ENCODE measurements at regions not wholly inside any gene's neighbourhood (a gene's known extent, or its start where the extent isn't known, plus 50 kb on each side); places are given as distances from the start of the nearest gene placed in this dataset.

DNA sequence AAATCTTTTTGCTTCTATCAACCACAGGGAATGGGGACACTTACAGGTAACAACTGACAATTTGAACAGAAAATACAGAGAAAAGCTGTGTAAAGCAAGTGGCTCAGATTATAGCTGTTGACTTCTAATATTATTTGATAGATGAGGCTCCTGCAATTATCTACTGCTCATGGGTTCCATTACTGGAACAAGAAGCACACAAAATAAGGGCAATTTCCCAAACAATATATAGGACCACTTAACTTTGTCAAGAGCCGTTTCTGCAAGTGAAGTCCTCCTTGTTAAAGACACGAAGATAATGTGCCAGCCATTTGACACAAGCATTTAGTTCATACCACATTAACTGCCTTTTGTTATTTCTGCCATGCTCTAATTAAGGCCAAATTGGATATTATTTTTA is 315.5 kb upstream of the ARID1B start:
- no peak overlapping the region for H3K4me2 ChIP-seq (ENCODE audit: low read length)
- H2AFZ ChIP-seq (ENCODE audit: low read depth, low read length) = no peak overlapping the region
- H3K27me3 ChIP-seq (ENCODE audit: low read depth, low read length) = 0 out of 2 replicates have a peak, but pooled peaks cover 12% of the 10 kb centered on the region
- H3K4me3 ChIP-seq (ENCODE audit: low read length) = no peak overlapping the region
- H3K9me3 ChIP-seq (ENCODE audit: insufficient read depth, low read length) = no peaks in the 10 kb centered on the region
- no peaks in the 10 kb centered on the region for H3K79me2 ChIP-seq (ENCODE audit: low read length)
- no peaks in the 10 kb centered on the region for H3K4me1 ChIP-seq (ENCODE audit: low read length)
- H3K9ac ChIP-seq (ENCODE audit: low read length) = no peak overlapping the region
- TF ChIP-seq, protein P1, sequence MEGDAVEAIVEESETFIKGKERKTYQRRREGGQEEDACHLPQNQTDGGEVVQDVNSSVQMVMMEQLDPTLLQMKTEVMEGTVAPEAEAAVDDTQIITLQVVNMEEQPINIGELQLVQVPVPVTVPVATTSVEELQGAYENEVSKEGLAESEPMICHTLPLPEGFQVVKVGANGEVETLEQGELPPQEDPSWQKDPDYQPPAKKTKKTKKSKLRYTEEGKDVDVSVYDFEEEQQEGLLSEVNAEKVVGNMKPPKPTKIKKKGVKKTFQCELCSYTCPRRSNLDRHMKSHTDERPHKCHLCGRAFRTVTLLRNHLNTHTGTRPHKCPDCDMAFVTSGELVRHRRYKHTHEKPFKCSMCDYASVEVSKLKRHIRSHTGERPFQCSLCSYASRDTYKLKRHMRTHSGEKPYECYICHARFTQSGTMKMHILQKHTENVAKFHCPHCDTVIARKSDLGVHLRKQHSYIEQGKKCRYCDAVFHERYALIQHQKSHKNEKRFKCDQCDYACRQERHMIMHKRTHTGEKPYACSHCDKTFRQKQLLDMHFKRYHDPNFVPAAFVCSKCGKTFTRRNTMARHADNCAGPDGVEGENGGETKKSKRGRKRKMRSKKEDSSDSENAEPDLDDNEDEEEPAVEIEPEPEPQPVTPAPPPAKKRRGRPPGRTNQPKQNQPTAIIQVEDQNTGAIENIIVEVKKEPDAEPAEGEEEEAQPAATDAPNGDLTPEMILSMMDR (IDR thresholded peaks at IDR 0.05; ENCODE audit: low read depth, low read length) = no peak
- TF ChIP-seq EZH2phosphoT487 (IDR thresholded peaks at IDR 0.05; ENCODE audit: low read depth) = no peak
- H4K20me1 ChIP-seq (ENCODE audit: insufficient read depth, low read length) = no peaks in the 10 kb centered on the region
- H3K36me3 ChIP-seq (replicated peaks; ENCODE audit: low read depth, low read length) = no peaks in the 10 kb centered on the region
- no peak overlapping the region for H3K27ac ChIP-seq (ENCODE audit: low read length)

DNA sequence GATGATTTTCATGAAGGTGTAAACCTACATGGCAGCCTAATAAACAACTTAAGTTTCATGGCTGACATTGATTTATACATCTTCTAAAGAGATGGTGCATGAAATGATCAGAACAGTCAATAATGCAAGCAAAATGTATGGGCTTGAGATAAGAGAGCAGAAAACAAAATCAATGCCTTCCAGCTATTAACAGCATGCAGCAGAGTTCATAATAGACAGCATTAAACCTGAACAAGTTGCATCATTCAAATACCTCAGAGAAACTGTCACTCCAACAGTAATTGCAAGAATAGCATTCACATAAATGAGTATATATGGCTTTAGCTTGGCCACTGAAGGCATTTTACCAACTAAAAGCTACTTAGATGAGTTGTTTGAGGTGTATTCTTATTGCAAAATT is 319.6 kb upstream of the ARID1B start:
- no peaks in the 10 kb centered on the region for H3K4me1 ChIP-seq (ENCODE audit: low read length)
- H3K36me3 ChIP-seq (replicated peaks; ENCODE audit: low read depth, low read length) = no peaks in the 10 kb centered on the region
- TF ChIP-seq, protein P1 (IDR thresholded peaks at IDR 0.05; ENCODE audit: low read depth, low read length) = no peak
- TF ChIP-seq EZH2phosphoT487 (IDR thresholded peaks at IDR 0.05; ENCODE audit: low read depth) = no peak
- H3K27ac ChIP-seq (ENCODE audit: low read length) = no peak overlapping the region
- no peaks in the 10 kb centered on the region for H3K79me2 ChIP-seq (ENCODE audit: low read length)
- no peaks in the 10 kb centered on the region for H3K9me3 ChIP-seq (ENCODE audit: insufficient read depth, low read length)
- H3K27me3 ChIP-seq (ENCODE audit: low read depth, low read length) = 0 out of 2 replicates have a peak, but pooled peaks cover 7% of the 10 kb centered on the region
- H4K20me1 ChIP-seq (ENCODE audit: insufficient read depth, low read length) = no peaks in the 10 kb centered on the region
- H3K9ac ChIP-seq (ENCODE audit: low read length) = no peak overlapping the region
- no peak overlapping the region for H2AFZ ChIP-seq (ENCODE audit: low read depth, low read length)
- H3K4me2 ChIP-seq (ENCODE audit: low read length) = no peak overlapping the region
- H3K4me3 ChIP-seq (ENCODE audit: low read length) = no peak overlapping the region

DNA sequence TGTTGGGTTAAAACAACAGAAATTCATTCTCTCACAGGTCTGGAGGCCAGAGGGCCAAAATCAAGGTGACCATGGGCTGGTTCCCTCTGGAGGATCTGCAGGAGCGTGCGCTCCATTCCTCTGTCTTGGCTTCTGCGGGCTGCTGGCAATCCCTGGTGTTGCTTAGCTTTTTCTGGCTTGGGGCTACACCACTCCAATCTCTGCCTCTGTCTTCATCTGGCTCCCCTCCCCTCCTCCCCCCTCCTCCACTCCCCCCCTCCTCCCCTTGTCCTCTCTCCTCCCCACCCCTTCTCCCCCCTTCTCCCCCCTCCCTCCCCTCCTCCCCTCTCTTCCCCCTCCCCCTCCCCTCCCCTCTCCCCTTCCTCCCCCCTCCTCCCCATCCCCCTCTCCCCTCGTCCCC is 321.3 kb upstream of the ARID1B start:
- H3K4me1 ChIP-seq (ENCODE audit: low read length) = no peaks in the 10 kb centered on the region
- no peak overlapping the region for H2AFZ ChIP-seq (ENCODE audit: low read depth, low read length)
- H3K9me3 ChIP-seq (ENCODE audit: insufficient read depth, low read length) = no peaks in the 10 kb centered on the region
- H3K36me3 ChIP-seq (replicated peaks; ENCODE audit: low read depth, low read length) = no peaks in the 10 kb centered on the region
- H3K27me3 ChIP-seq (ENCODE audit: low read depth, low read length) = no peaks in the 10 kb centered on the region
- no peak overlapping the region for H3K4me2 ChIP-seq (ENCODE audit: low read length)
- H3K79me2 ChIP-seq (ENCODE audit: low read length) = no peaks in the 10 kb centered on the region
- TF ChIP-seq, protein P1 (IDR thresholded peaks at IDR 0.05; ENCODE audit: low read depth, low read length) = no peak
- TF ChIP-seq EZH2phosphoT487 (IDR thresholded peaks at IDR 0.05; ENCODE audit: low read depth) = no peak
- no peak overlapping the region for H3K4me3 ChIP-seq (ENCODE audit: low read length)
- H3K9ac ChIP-seq (ENCODE audit: low read length) = no peak overlapping the region
- no peaks in the 10 kb centered on the region for H4K20me1 ChIP-seq (ENCODE audit: insufficient read depth, low read length)
- H3K27ac ChIP-seq (ENCODE audit: low read length) = no peak overlapping the region

DNA sequence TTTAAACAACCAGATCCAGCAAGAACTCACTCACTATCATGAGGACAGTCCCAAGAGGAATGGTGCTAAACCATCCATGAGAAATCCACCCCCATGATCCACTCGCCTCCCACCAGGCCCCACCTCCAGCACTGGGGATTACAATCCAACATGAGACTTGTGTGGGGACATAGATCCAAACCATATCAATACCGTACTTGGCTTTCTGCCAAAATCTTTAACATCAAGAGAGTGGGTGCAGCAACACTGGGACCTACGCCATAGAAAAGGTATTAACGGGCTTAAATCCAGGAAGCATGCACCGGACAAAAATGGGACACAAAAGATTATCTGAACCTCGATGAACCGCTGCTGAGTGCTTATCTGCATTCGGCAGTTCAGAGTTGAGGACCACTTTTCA is 322.3 kb upstream of the ARID1B start:
- Histone ChIP-seq H3K36me3 (replicated peaks; ENCODE audit: low read depth, low read length) (no peaks in the 10 kb centered on the region), H3K4me1 (ENCODE audit: low read length) (no peaks in the 10 kb centered on the region)
- no peak for TF ChIP-seq EZH2phosphoT487 (IDR thresholded peaks at IDR 0.05; ENCODE audit: low read depth)
- TF ChIP-seq, protein P1 (IDR thresholded peaks at IDR 0.05; ENCODE audit: low read depth, low read length) = no peak

More for the DNA sequence above, 322.3 kb upstream of the ARID1B start:
- H3K4me2 ChIP-seq (ENCODE audit: low read length) = no peak overlapping the region
- no peak overlapping the region for H3K4me3 ChIP-seq (ENCODE audit: low read length)
- no peak overlapping the region for H3K9ac ChIP-seq (ENCODE audit: low read length)
- no peaks in the 10 kb centered on the region for H3K27me3 ChIP-seq (ENCODE audit: low read depth, low read length)
- H4K20me1 ChIP-seq (ENCODE audit: insufficient read depth, low read length) = no peaks in the 10 kb centered on the region
- H3K27ac ChIP-seq (ENCODE audit: low read length) = no peak overlapping the region
- no peaks in the 10 kb centered on the region for H3K9me3 ChIP-seq (ENCODE audit: insufficient read depth, low read length)
- no peaks in the 10 kb centered on the region for H3K79me2 ChIP-seq (ENCODE audit: low read length)
- no peak overlapping the region for H2AFZ ChIP-seq (ENCODE audit: low read depth, low read length)
